ENCODE measurements at regions not wholly inside any gene's neighbourhood (a gene's known extent, or its start where the extent isn't known, plus 50 kb on each side); places are given as distances from the start of the nearest gene placed in this dataset.

DNA sequence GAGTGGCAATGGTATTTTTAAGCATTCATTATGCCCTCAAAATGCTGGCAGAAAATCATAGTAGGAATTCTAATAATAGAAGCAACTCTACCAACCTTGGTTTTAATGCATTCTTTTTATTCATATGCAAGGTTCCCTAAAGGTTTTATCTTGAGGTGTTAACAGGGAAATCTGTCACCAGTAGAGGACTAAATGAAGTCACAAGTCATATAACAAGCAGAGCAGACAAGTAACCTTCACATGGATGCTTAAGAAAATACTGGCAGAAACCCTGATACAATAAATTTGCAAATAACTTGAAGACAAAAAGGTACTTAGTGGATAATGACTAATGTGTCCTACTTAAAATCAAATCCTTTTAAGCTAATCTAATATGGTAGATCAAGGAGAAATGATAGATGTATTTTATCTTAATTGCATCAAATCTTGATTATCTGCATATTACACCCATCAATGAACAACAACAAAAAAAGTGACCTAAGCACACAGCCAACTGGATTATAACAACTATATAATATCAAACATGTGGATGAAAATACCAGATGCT lies 73.3 kb downstream of the RFC3 start:
- no peak overlapping the region for H3K27ac Mint-ChIP-seq
- H3K4me3 Mint-ChIP-seq = no peak overlapping the region
- H3K4me1 Mint-ChIP-seq (ENCODE audit: low read depth) = no peaks in the 10 kb centered on the region
- intact Hi-C loops (cut with micrococcal nuclease) = no loop called here
- no peaks in the 10 kb centered on the region for H3K27me3 Mint-ChIP-seq
- H3K9me3 Mint-ChIP-seq = peaks cover 41% of the 10 kb centered on the region
- no peak for DNase-seq
- ChIA-PET CTCF (no interaction called here), POLR2A (no interaction called here)
- peaks cover 22% of the 10 kb centered on the region for H3K36me3 Mint-ChIP-seq

DNA sequence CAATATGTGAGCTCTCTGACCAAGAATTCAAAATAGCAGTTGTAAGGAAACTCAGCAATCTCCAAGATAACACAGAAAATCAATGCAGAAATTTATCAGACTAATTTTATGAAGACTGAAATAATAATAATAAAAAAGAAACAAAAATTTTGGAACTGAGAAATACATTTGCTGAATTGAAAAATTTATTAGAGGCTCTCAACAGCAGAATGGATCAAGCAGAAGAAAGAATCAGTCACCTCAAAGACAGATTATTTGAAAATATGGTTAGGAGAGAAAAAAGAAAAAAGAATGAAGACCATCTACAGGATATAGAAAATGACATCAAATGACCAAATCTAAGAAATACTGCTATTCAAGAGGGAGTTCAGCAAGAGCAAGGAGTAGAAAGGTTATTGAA lies 75.6 kb downstream of the RFC3 start:
- Mint-ChIP-seq H3K36me3 (peaks cover 19% of the 10 kb centered on the region), H3K27ac (no peak overlapping the region), H3K4me3 (no peak overlapping the region), H3K27me3 (no peaks in the 10 kb centered on the region), H3K9me3 (peaks cover 52% of the 10 kb centered on the region), H3K4me1 (ENCODE audit: low read depth) (no peaks in the 10 kb centered on the region)
- ChIA-PET POLR2A (no interaction called here), CTCF (no interaction called here)
- intact Hi-C loops (cut with micrococcal nuclease) = no loop called here
- DNase-seq = no peak

DNA sequence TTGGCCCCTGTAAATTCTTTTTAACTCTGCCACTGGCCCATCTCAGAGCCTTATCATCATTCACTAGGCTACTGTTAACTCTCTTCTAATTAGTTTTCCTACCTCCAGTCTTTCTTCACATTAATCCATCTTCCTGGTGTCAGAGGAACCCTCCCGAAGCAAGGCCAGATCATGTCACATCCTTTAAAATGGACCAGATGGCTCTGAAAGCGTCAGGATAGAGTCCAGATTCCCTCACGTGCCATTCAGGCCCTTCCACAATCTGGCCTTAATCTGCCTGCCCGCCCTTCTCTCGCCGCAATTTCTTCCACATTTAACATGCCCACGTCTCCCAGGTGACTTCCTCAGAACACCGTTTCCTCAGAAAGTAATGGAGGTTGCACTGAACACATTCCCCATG lies 86.5 kb downstream of the RFC3 start:
- Mint-ChIP-seq H3K27me3 (no peaks in the 10 kb centered on the region), H3K9me3 (peaks cover 17% of the 10 kb centered on the region), H3K36me3 (peaks cover 2% of the 10 kb centered on the region), H3K27ac (no peak overlapping the region), H3K4me3 (no peak overlapping the region), H3K4me1 (ENCODE audit: low read depth) (no peaks in the 10 kb centered on the region)
- CTCF ChIA-PET = no interaction called here
- DNase-seq = no peak
- POLR2A ChIA-PET = no interaction called here
- intact Hi-C loops (cut with micrococcal nuclease) = no loop called here

DNA sequence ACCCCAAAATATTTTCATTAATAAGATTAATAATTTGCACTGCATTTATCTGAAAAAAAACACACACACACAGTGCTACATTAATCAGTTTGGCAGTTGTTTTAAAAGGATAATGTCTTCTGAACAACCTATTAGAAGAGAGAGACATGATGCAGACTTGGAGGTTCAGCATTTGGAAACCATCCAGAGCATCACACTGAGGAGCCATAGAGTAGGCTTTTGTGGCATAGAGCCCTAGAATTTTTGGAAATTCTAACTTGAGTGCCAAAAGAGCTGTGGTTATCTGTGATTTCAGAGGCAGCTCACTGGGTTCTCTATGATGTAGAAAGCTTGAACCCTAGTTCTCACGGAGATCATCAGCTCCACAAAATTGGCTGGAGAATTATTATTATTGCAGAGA lies 90.2 kb downstream of the RFC3 start:
- H3K27ac Mint-ChIP-seq = no peak overlapping the region
- intact Hi-C loops (cut with micrococcal nuclease) = no loop called here
- no peaks in the 10 kb centered on the region for H3K4me1 Mint-ChIP-seq (ENCODE audit: low read depth)
- H3K9me3 Mint-ChIP-seq = no peaks in the 10 kb centered on the region
- ChIA-PET POLR2A (no interaction called here), CTCF (no interaction called here)
- H3K27me3 Mint-ChIP-seq = no peaks in the 10 kb centered on the region
- H3K36me3 Mint-ChIP-seq = no peaks in the 10 kb centered on the region
- no peak for DNase-seq
- no peak overlapping the region for H3K4me3 Mint-ChIP-seq

DNA sequence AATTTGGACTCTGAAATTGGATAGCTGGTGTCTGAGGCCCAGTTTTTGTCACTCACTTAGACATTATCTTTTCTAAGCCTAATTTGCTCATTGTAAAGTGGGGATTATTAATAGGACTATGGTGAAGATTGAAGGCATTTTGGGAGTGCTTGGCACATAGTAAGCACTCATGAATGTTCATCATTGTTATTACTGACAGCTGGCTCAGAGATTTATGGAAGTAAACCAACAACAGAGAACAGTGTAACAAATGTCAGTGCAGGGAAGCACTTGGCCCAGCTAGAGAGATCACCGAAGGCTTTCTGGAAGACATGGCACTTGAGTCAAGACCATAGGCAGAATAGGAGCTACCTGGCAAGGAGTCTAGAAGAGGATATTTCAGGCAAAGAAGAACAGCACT lies 92.3 kb downstream of the RFC3 start:
- no peaks in the 10 kb centered on the region for H3K36me3 Mint-ChIP-seq
- intact Hi-C loops (cut with micrococcal nuclease) = no loop called here
- CTCF ChIA-PET = no interaction called here
- H3K27me3 Mint-ChIP-seq = no peaks in the 10 kb centered on the region
- POLR2A ChIA-PET = no interaction called here
- no peaks in the 10 kb centered on the region for H3K4me1 Mint-ChIP-seq (ENCODE audit: low read depth)
- no peak overlapping the region for H3K4me3 Mint-ChIP-seq
- H3K27ac Mint-ChIP-seq = no peak overlapping the region
- no peak for DNase-seq
- H3K9me3 Mint-ChIP-seq = no peaks in the 10 kb centered on the region

DNA sequence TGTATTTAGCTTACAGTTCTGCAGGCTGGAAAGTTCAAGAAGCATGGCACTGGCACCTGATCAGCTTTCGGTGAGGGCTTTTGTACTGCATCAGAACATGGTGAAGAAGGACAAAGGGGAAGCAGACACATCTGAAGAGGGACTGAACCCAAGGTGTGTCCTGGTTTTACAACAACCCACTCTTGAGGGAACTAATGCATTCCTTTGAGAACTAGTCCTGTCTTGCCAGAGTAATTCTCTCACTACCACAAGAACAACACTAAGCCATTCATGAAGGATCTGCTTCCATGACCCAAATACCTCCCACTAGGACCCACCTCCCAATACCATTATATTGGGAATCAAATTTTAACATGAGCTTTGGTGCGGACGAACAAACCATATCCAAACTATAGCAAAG lies 93.6 kb downstream of the RFC3 start:
- intact Hi-C loops (cut with micrococcal nuclease) = no loop called here
- Mint-ChIP-seq H3K4me1 (ENCODE audit: low read depth) (no peaks in the 10 kb centered on the region), H3K27ac (no peak overlapping the region), H3K27me3 (no peaks in the 10 kb centered on the region), H3K4me3 (no peak overlapping the region), H3K36me3 (no peaks in the 10 kb centered on the region), H3K9me3 (no peaks in the 10 kb centered on the region)
- DNase-seq = no peak
- CTCF ChIA-PET = no interaction called here
- POLR2A ChIA-PET = no interaction called here

DNA sequence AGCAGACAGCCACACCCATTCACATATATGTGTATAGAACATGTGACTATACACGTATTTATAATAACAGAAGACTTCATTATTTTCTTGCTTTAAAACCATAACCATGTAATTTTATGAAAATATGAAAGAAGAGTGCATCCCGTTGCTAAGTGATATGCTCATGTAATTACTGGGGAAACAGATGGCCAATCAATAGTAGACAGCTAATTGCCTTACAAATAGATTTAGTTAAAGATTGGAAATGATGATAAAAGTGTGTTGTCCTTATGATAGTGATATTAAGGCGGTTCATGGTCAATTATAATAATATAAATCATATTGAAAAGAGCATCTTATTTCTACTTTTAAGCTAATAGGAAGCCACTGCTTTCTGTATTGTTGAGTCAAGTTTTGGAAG lies 95.9 kb downstream of the RFC3 start:
- H3K4me1 Mint-ChIP-seq (ENCODE audit: low read depth) = no peaks in the 10 kb centered on the region
- DNase-seq = no peak
- H3K36me3 Mint-ChIP-seq = no peaks in the 10 kb centered on the region
- ChIA-PET CTCF (interaction anchor here (0.5 kb wide), 1 partner anchor 122 kb away, joined by 3 read pairs; no protein-coding TSS in a partner anchor), POLR2A (no interaction called here)
- intact Hi-C loops (cut with micrococcal nuclease) = no loop called here
- no peaks in the 10 kb centered on the region for H3K27me3 Mint-ChIP-seq
- no peaks in the 10 kb centered on the region for H3K9me3 Mint-ChIP-seq
- no peak overlapping the region for H3K27ac Mint-ChIP-seq
- H3K4me3 Mint-ChIP-seq = no peak overlapping the region

DNA sequence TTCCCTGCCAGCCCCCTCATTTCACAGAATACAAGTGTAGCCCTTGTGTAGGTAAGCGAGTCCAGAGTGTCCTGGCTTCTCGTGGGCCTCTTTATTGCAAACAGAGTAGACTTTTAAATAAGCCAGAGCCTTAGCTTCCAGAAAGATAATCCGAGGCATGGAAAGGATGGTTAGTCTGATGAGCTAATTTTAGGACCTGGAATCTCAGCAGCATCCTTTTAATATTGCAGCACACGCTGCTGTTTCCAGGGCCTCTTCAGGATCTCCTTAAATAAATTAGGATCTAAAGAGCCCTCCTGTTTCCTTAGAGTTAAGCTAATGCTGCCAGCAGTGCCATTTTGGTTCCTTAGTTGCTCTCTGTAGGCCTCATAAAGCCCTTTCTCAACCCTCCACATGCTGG lies 99.2 kb downstream of the RFC3 start:
- Mint-ChIP-seq H3K9me3 (no peaks in the 10 kb centered on the region), H3K27ac (no peak overlapping the region), H3K27me3 (no peaks in the 10 kb centered on the region), H3K4me3 (no peak overlapping the region), H3K36me3 (no peaks in the 10 kb centered on the region), H3K4me1 (ENCODE audit: low read depth) (no peaks in the 10 kb centered on the region)
- ChIA-PET CTCF (no interaction called here), POLR2A (no interaction called here)
- no peak for DNase-seq
- intact Hi-C loops (cut with micrococcal nuclease) = no loop called here

DNA sequence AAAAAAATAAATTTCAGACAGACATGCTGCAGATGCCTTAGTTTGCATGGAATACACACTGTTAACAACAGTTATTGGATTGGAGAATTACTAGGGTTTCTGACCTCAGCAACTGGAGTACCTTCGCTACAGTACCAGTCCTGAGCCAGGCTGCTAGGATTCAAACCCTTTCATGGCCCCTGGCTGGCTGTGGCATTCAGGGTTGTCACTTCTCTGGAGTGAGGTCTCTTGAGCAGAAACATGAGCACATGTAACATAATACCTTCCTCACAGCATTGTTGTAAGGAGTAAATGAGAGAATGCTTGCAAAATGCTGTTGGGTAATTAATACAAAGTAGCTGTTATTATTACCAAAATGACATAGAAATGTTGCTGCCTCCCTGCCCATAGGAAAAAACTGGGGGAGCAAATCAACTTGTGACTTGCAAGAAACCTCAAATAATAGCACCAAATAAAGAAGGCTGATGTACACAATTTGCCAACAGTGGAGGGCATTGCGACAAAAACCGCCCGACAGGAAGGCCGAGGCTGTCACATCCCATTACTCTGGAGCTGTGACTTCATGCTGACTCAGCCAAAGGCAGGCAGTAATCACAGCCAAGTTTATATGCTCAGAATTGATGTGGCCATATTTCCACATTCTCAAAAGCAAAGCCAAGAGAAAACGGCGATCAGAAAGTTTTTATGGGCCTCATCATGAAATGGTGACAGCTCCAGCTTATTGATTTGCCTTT lies 100.4 kb downstream of the RFC3 start:
- H3K27me3 Mint-ChIP-seq = no peaks in the 10 kb centered on the region
- ChIA-PET POLR2A (no interaction called here), CTCF (no interaction called here)
- intact Hi-C loops (cut with micrococcal nuclease) = no loop called here
- no peaks in the 10 kb centered on the region for H3K4me1 Mint-ChIP-seq (ENCODE audit: low read depth)
- DNase-seq = no peak
- H3K36me3 Mint-ChIP-seq = no peaks in the 10 kb centered on the region
- H3K27ac Mint-ChIP-seq = no peak overlapping the region
- H3K4me3 Mint-ChIP-seq = no peak overlapping the region
- H3K9me3 Mint-ChIP-seq = no peaks in the 10 kb centered on the region

DNA sequence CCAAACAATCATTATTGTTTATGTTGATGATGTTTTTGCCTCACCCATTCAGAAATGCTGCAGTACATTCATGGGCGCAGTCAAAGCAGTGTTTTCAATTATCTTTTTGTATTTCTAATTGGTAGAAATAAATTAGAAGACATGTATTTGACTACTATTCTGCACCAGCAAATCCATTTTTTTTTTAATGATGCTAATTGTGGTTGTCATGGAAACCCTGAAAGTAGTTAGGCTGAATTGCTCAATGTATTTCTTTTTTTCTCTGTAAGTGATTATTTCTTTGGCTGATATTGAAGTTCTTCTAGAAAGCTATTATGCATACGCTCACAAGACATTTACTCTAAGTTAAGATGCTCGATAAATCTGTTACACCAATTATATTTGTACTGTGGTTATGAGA lies 101.2 kb downstream of the RFC3 start:
- H3K4me1 Mint-ChIP-seq (ENCODE audit: low read depth) = no peaks in the 10 kb centered on the region
- H3K36me3 Mint-ChIP-seq = no peaks in the 10 kb centered on the region
- ChIA-PET POLR2A (no interaction called here), CTCF (no interaction called here)
- H3K27ac Mint-ChIP-seq = no peak overlapping the region
- no peaks in the 10 kb centered on the region for H3K9me3 Mint-ChIP-seq
- DNase-seq = no peak
- no peak overlapping the region for H3K4me3 Mint-ChIP-seq
- intact Hi-C loops (cut with micrococcal nuclease) = no loop called here
- no peaks in the 10 kb centered on the region for H3K27me3 Mint-ChIP-seq

DNA sequence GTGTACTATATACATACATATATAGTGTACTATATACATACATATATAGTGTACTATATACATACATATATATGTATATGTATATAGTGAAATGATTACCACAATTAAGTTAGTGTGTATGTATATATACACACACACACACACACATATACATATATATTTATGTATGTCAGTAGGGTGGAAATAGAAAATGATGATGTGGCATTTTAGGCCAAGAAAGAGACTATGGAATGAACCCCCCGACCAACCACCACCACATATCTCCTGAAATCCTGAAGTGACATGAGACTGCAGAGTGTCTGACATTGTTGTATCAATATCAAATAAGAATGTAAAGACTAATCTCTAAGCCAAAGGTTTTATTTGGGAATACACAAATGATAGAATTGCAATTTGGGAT lies 107.6 kb downstream of the RFC3 start:
- no peak overlapping the region for H3K4me3 Mint-ChIP-seq
- no peaks in the 10 kb centered on the region for H3K36me3 Mint-ChIP-seq
- no peak overlapping the region for H3K27ac Mint-ChIP-seq
- no peaks in the 10 kb centered on the region for H3K9me3 Mint-ChIP-seq
- CTCF ChIA-PET = no interaction called here
- no peak for DNase-seq
- POLR2A ChIA-PET = no interaction called here
- intact Hi-C loops (cut with micrococcal nuclease) = no loop called here
- H3K4me1 Mint-ChIP-seq (ENCODE audit: low read depth) = no peaks in the 10 kb centered on the region
- H3K27me3 Mint-ChIP-seq = no peaks in the 10 kb centered on the region

DNA sequence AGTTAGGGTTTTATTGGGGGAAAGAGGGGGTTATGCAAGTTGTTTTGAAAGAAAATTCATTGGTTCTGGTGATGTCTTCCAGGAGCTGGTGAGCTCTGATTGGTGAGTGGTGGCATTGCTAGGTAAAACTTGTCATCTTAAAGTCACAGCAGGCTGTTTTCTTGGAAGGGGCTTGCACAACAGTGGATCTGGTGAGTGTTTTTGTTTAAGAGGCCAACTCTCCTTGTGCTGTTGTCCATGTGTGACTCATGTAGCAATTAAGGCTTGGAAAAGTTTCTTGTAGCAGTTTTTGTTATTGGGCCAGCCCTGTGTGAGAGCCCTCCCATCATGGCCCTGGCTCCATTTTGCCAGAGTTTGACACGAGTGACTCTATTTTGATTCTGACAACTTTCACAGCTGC lies 109.4 kb downstream of the RFC3 start:
- no peaks in the 10 kb centered on the region for H3K36me3 Mint-ChIP-seq
- H3K9me3 Mint-ChIP-seq = no peaks in the 10 kb centered on the region
- intact Hi-C loops (cut with micrococcal nuclease) = no loop called here
- POLR2A ChIA-PET = no interaction called here
- H3K4me1 Mint-ChIP-seq (ENCODE audit: low read depth) = no peaks in the 10 kb centered on the region
- no peak for DNase-seq
- no peak overlapping the region for H3K27ac Mint-ChIP-seq
- no peaks in the 10 kb centered on the region for H3K27me3 Mint-ChIP-seq
- CTCF ChIA-PET = no interaction called here
- H3K4me3 Mint-ChIP-seq = no peak overlapping the region

DNA sequence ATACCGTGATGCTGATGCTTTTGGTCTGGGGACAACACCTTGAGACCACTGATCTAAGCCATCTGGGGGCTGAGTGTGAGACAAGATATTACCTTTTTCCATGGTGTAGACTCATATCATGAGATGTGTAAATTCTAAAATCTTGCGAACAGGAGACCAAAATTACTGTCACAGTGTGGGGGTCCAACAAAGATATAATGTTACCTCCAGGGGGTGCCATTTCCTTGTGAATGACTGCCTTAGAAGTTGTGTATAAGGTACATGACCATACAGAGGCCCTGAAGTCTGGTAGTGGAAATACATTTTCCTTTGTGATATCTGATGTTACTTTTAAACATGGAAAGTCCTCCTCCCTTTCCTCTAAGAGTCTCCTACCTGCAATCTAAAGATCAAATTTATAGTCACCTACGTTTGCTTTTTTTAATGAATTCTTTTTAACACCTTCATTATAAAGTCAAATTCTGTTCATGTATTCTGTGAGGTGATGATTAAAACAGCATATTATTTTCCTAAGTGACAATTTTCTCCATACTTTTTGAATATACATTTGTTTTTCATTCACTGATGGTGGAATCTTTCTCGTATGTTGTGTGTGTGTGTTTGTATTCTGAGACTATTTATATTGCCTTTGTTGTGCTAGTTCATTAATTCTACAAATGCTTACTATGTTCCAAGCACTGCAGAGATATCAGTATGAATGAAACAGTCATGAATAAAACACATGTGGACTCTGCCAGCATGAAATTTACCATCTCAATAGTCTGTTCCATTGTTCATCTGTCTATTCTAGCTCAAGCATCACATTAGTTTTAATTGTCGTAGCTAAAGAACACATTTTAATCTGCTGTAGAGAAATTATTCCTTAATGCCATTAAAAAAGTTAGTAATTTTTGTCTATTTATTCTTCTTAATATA lies 113.7 kb downstream of the RFC3 start:
- Mint-ChIP-seq H3K4me3 (no peak overlapping the region), H3K36me3 (no peaks in the 10 kb centered on the region), H3K4me1 (ENCODE audit: low read depth) (no peaks in the 10 kb centered on the region), H3K27ac (no peak overlapping the region), H3K9me3 (no peaks in the 10 kb centered on the region), H3K27me3 (no peaks in the 10 kb centered on the region)
- intact Hi-C loops (cut with micrococcal nuclease) = loop anchor here (5.0 kb wide), 1 partner anchor 1226 kb away; no protein-coding TSS in a partner anchor
- ChIA-PET CTCF (no interaction called here), POLR2A (no interaction called here)
- DNase-seq = no peak
